Endodermal cell (in vitro differentiated cells): ENCODE measurements at regions not wholly inside any gene's neighbourhood (a gene's known extent, or its start where the extent isn't known, plus 50 kb on each side); places are given as distances from the start of the nearest gene placed in this dataset.
"Not testable (repeated sequence)": the region's sequence is repeated elsewhere in the genome, so short reads cannot be mapped to it uniquely, and the experiment has no call there.

Experiments
- DNase-seq: peaks from one replicate; pipeline ENCODE4 v3.0.0-alpha.2; 2017
- H3K27ac ChIP-seq: 2 replicates; pipeline ENCODE4 v1.5.1; 2013; ENCODE audit warnings: mild to moderate bottlenecking, low read depth, low read length, moderate library complexity
- H3K27me3 ChIP-seq: 2 replicates; pipeline ENCODE4 v1.6.1; 2013; ENCODE audit warnings: mild to moderate bottlenecking, low read length, moderate library complexity; ENCODE audit not compliant: insufficient read depth, control insufficient read depth, poor library complexity, severe bottlenecking
- H3K36me3 ChIP-seq: 2 replicates; pipeline ENCODE4 v1.7.0; 2013; ENCODE audit warnings: mild to moderate bottlenecking, low read length, moderate library complexity; ENCODE audit not compliant: control insufficient read depth, insufficient read depth
- H3K4me1 ChIP-seq: one replicate; pipeline ENCODE4 v1.7.0; 2013; ENCODE audit warnings: low read length; ENCODE audit not compliant: control insufficient read depth, insufficient read depth
- H3K4me3 ChIP-seq: 2 replicates; pipeline ENCODE4 v1.5.1; 2013; ENCODE audit warnings: mild to moderate bottlenecking, low read length, moderate library complexity
- H3K9ac ChIP-seq: 2 replicates; pipeline ENCODE4 v1.6.1; 2013; ENCODE audit warnings: mild to moderate bottlenecking, low read length, moderate library complexity; ENCODE audit not compliant: poor library complexity, severe bottlenecking; ENCODE audit errors: extremely low read depth
- H3K9me3 ChIP-seq: 2 replicates; pipeline ENCODE4 v1.6.1; 2013; ENCODE audit warnings: mild to moderate bottlenecking, low read length, moderate library complexity; ENCODE audit not compliant: control insufficient read depth
- H3K27ac Mint-ChIP-seq: 2 replicates; pipeline ENCODE4 v1.8.0; 2020; ENCODE audit warnings: mixed read lengths
- H3K27me3 Mint-ChIP-seq: 2 replicates; pipeline ENCODE4 v1.8.0; 2021; ENCODE audit warnings: mild to moderate bottlenecking, mixed read lengths; ENCODE audit not compliant: insufficient read depth
- H3K36me3 Mint-ChIP-seq: 2 replicates; pipeline ENCODE4 v1.8.0; 2020; ENCODE audit warnings: low read depth, mixed read lengths
- H3K4me1 Mint-ChIP-seq: 2 replicates; pipeline ENCODE4 v1.8.0; 2020; ENCODE audit warnings: mixed read lengths
- H3K4me3 Mint-ChIP-seq: 2 replicates; pipeline ENCODE4 v1.8.0; 2020; ENCODE audit warnings: mild to moderate bottlenecking, moderate library complexity, mixed read lengths
- H3K9me3 Mint-ChIP-seq: 2 replicates; pipeline ENCODE4 v1.8.0; 2020; ENCODE audit warnings: mild to moderate bottlenecking, mixed read lengths
- CTCF ChIP-seq: fragments of 200-600 bp; sonication (generic); conservative IDR thresholded peaks from 2 replicates; pipeline ENCODE4 v1.5.0; 2021; ENCODE audit warnings: antibody characterized with exemption, mild to moderate bottlenecking
- WGBS, 2 experiments: methylation state at CpG; one replicate each; pipeline versions ENCODE4 v1.1.5 to v1.1.7; 2013; ENCODE audit warnings: missing lambda C conversion rate in 2 of 2, mixed read lengths in 1 of 2; ENCODE audit not compliant: insufficient coverage in 1 of 2, insufficient read length in 1 of 2; 5-methylcytosine and 5-hydroxymethylcytosine counted together

- Histone ChIP-seq H3K27ac (no peak overlapping the region), H3K36me3 (no peaks in the 10 kb centered on the region), H3K4me3 (no peak overlapping the region), H3K4me1 (no peaks in the 10 kb centered on the region), H3K9me3 (no peaks in the 10 kb centered on the region), H3K27me3 (no peaks in the 10 kb centered on the region), H3K9ac (no peak overlapping the region)
- Mint-ChIP-seq H3K4me1 (peaks cover 7% of the 10 kb centered on the region), H3K9me3 (no peaks in the 10 kb centered on the region), H3K36me3 (no peaks in the 10 kb centered on the region), H3K4me3 (no peak overlapping the region), H3K27me3 (peaks cover 18% of the 10 kb centered on the region), H3K27ac (no peak overlapping the region)
- no peak for TF ChIP-seq CTCF
- no peak for DNase-seq
Observed at GRCh38 chr9:79433703-79434102, 138.1 kb upstream of the TLE4 start.

- peak overlapping the region; percentile 68 for H3K4me3 ChIP-seq
- H3K9me3 Mint-ChIP-seq, H3K4me1 Mint-ChIP-seq, H3K4me1 ChIP-seq, H3K36me3 ChIP-seq, H3K27ac ChIP-seq, H3K9ac ChIP-seq, H3K36me3 Mint-ChIP-seq, H3K9me3 ChIP-seq, H3K27me3 ChIP-seq: not testable (repeated sequence)
- peak overlapping the region; percentile 89 for H3K27ac Mint-ChIP-seq
- peak; percentile 70 for DNase-seq
- peaks cover 27% of the 10 kb centered on the region for H3K27me3 Mint-ChIP-seq
- peak overlapping the region; percentile 72 for H3K4me3 Mint-ChIP-seq
- WGBS, 2 experiments: 6 to 12% methylated on average over 12 to 19 of the region's 19 CpGs
Observed at GRCh38 chr9:79439221-79439620, 132.5 kb upstream of the TLE4 start.

- Histone ChIP-seq H3K9ac (no peak overlapping the region), H3K27me3 (no peaks in the 10 kb centered on the region), H3K27ac (no peak overlapping the region), H3K4me3 (no peak overlapping the region), H3K4me1 (no peaks in the 10 kb centered on the region), H3K9me3 (no peaks in the 10 kb centered on the region), H3K36me3 (no peaks in the 10 kb centered on the region)
- no peak overlapping the region for H3K27ac Mint-ChIP-seq
- TF ChIP-seq CTCF: no peak
- H3K4me3 Mint-ChIP-seq: no peak overlapping the region
- no peak for DNase-seq
- H3K27me3 Mint-ChIP-seq: no peaks in the 10 kb centered on the region
- no peaks in the 10 kb centered on the region for H3K36me3 Mint-ChIP-seq
- H3K4me1 Mint-ChIP-seq: peaks cover 2% of the 10 kb centered on the region
- H3K9me3 Mint-ChIP-seq: peaks cover 2% of the 10 kb centered on the region
- 90 to 91% methylated on average over 3 to 4 of the region's 4 CpGs for WGBS, 2 experiments
Observed at GRCh38 chr9:79446523-79447307, 125.0 kb upstream of the TLE4 start.

- peaks cover 5% of the 10 kb centered on the region for H3K9me3 ChIP-seq
- no peaks in the 10 kb centered on the region for H3K4me1 ChIP-seq
- Mint-ChIP-seq H3K27me3 (no peaks in the 10 kb centered on the region), H3K4me1 (peaks cover 2% of the 10 kb centered on the region), H3K27ac (no peak overlapping the region), H3K9me3 (peaks cover 3% of the 10 kb centered on the region), H3K36me3 (no peaks in the 10 kb centered on the region), H3K4me3 (no peak overlapping the region)
- H3K27ac ChIP-seq: no peak overlapping the region
- no peaks in the 10 kb centered on the region for H3K27me3 ChIP-seq
- no peak overlapping the region for H3K9ac ChIP-seq
- H3K4me3 ChIP-seq: no peak overlapping the region
- 92 to 99% methylated on average over 3 of the region's 3 CpGs for WGBS, 2 experiments
- no peaks in the 10 kb centered on the region for H3K36me3 ChIP-seq
- TF ChIP-seq CTCF: no peak
- no peak for DNase-seq
Observed at GRCh38 chr9:79447308-79447605, 124.5 kb upstream of the TLE4 start.
